Peyer's patch (tissue), 4 donors: ENCODE measurements at regions not wholly inside any gene's neighbourhood (a gene's known extent, or its start where the extent isn't known, plus 50 kb on each side); places are given as distances from the start of the nearest gene placed in this dataset.

Experiments
- CTCF ChIP-seq, 6 experiments: fragments of 450-650 bp in 4 of 6; fragments of 200-600 bp in 2 of 6; sonication (generic) in 1 of 6; IDR thresholded peaks; one replicate each; pipeline ENCODE4 v1.5.1; 2017 to 2019; ENCODE audit warnings: antibody characterized with exemption in 6 of 6, mild to moderate bottlenecking in 3 of 6, moderate library complexity in 1 of 6
- POLR2A ChIP-seq, 2 donors: fragments of 450-650 bp; IDR thresholded peaks; one replicate each; pipeline ENCODE4 v1.5.1; 2017; ENCODE audit warnings: antibody characterized with exemption in 2 of 2, mild to moderate bottlenecking in 2 of 2, moderate library complexity in 2 of 2

GRCh38 chr19:28619816-28620429, 593.0 kb downstream of the UQCRFS1 start:
- TF ChIP-seq CTCF (IDR thresholded peaks at IDR 0.05) (no peak), POLR2A (IDR thresholded peaks at IDR 0.05) (no peak)
